ENCODE measurements at regions not wholly inside any gene's neighbourhood (a gene's known extent, or its start where the extent isn't known, plus 50 kb on each side); places are given as distances from the start of the nearest gene placed in this dataset.

DNA sequence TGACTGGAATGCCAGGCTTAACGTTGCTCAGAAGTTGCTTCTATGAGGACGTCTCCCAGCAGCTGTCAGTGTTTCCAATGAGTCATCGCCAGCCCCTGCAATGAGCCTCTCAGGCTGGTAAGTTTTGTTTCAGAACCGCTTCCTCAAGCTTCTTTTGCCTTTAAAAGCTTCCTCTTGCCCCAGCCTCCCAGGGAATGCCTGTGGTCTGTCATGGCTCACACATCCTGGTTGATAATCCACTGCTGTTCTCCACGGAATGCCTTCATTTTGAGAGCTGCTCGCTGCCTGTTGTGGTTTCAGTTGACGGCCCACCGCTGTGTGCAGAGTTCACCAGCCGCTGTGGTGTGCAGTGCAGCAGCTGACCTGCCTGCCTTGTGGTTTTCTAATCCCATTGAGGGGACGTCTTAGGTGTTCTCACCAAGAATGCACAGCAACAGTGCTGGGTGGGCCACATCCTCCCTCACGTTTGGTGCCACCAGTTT lies 96.4 kb downstream of the RTP5 start:
- Histone ChIP-seq H3K4me2 (ENCODE audit: insufficient read depth, insufficient read length, low read length) (no peak overlapping the region), H2AK5ac (ENCODE audit: insufficient read length, low read length) (no peak overlapping the region)
- H3K4me3 Mint-ChIP-seq, result no peak overlapping the region

More for the DNA sequence above, 96.4 kb downstream of the RTP5 start:
- H2BK12ac ChIP-seq (ENCODE audit: insufficient read length, low read depth, low read length), result no peak overlapping the region
- Mint-ChIP-seq H3K9me3 (peaks cover 0 to 7% of the 10 kb centered on the region in 2 experiments; a peak in 3 of 5 replicates), H3K27me3 (ENCODE audit: low read depth) (peaks cover 3% of the 10 kb centered on the region), H3K36me3 (ENCODE audit: insufficient read depth in 1 of 3, low read depth in 3 of 3) (peaks cover 0 to 2% (median 0%) of the 10 kb centered on the region in 3 experiments; a peak in 2 of 7 replicates), H3K27ac (peak overlapping the region in 1 of 3 experiments; percentile 77; a peak in 2 of 7 replicates), H3K4me1 (peaks cover 5 to 13% of the 10 kb centered on the region in 2 experiments)
- H2BK5ac ChIP-seq (ENCODE audit: insufficient read length, low read length), result no peak overlapping the region
- no peak overlapping the region for H3K18ac ChIP-seq (ENCODE audit: insufficient read length, low read depth, low read length)
- no peak overlapping the region for H3K9ac ChIP-seq (ENCODE audit: extremely low read depth, insufficient read length, low read length)
- no peak overlapping the region for H4K5ac ChIP-seq (ENCODE audit: insufficient read length, low read depth, low read length)
- no peak overlapping the region for H2BK120ac ChIP-seq (ENCODE audit: low read depth, low read length, poor library complexity, severe bottlenecking)
- no peak overlapping the region for H3K23ac ChIP-seq (ENCODE audit: insufficient read length, low read depth, low read length)
- H3K79me1 ChIP-seq (ENCODE audit: insufficient read depth, low read depth, low read length, poor library complexity, severe bottlenecking), result no peaks in the 10 kb centered on the region
- TF ChIP-seq, protein P1, sequence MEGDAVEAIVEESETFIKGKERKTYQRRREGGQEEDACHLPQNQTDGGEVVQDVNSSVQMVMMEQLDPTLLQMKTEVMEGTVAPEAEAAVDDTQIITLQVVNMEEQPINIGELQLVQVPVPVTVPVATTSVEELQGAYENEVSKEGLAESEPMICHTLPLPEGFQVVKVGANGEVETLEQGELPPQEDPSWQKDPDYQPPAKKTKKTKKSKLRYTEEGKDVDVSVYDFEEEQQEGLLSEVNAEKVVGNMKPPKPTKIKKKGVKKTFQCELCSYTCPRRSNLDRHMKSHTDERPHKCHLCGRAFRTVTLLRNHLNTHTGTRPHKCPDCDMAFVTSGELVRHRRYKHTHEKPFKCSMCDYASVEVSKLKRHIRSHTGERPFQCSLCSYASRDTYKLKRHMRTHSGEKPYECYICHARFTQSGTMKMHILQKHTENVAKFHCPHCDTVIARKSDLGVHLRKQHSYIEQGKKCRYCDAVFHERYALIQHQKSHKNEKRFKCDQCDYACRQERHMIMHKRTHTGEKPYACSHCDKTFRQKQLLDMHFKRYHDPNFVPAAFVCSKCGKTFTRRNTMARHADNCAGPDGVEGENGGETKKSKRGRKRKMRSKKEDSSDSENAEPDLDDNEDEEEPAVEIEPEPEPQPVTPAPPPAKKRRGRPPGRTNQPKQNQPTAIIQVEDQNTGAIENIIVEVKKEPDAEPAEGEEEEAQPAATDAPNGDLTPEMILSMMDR (conservative IDR thresholded peaks at IDR 0.05), result no peak
- peaks cover 2% of the 10 kb centered on the region; the same call in 1 of the 2 replicates for H3K79me2 ChIP-seq (ENCODE audit: insufficient read depth, low read length)
- H3K9me3 ChIP-seq (ENCODE audit: control insufficient read depth, low read depth, low read length), result no peaks in the 10 kb centered on the region
- no peak overlapping the region for H3K56ac ChIP-seq (ENCODE audit: insufficient read length, low read depth, low read length)
- no peak overlapping the region for H4K91ac ChIP-seq (ENCODE audit: insufficient read length, low read depth, low read length)
- no peak overlapping the region; the same call in 1 of the 2 replicates for H3K14ac ChIP-seq (ENCODE audit: insufficient read depth, low read length)
- H2BK15ac ChIP-seq (ENCODE audit: low read depth, low read length), result no peak overlapping the region
- no peaks in the 10 kb centered on the region for H4K20me1 ChIP-seq (ENCODE audit: control insufficient read depth, insufficient read depth, insufficient read length)
- no peak overlapping the region for H3K4ac ChIP-seq (ENCODE audit: low read depth, low read length)
- H3K23me2 ChIP-seq (ENCODE audit: insufficient read length, low read depth, low read length, poor library complexity, severe bottlenecking), result no peaks in the 10 kb centered on the region
- no peaks in the 10 kb centered on the region for H3K4me1 ChIP-seq (ENCODE audit: insufficient read depth, low read length)
- no peak overlapping the region for H2AFZ ChIP-seq (ENCODE audit: low read length)
- H2BK20ac ChIP-seq (ENCODE audit: low read depth, low read length, poor library complexity, severe bottlenecking), result no peak overlapping the region
- H3K27ac ChIP-seq (ENCODE audit: insufficient read length, low read depth, low read length), result no peak overlapping the region
- H3K27me3 ChIP-seq (ENCODE audit: insufficient read depth, low read length), result no peaks in the 10 kb centered on the region
- WGBS (ENCODE audit: extremely low coverage, insufficient read length, low lambda C conversion rate), result no CpG with 5 or more reads among the region's 11 CpGs
- H4K8ac ChIP-seq (replicated peaks; ENCODE audit: insufficient read length, low read depth, low read length), result no peak overlapping the region
- peak; percentile 42 for DNase-seq
- no peak overlapping the region for H3T11ph ChIP-seq (ENCODE audit: low read length)
